Forelimb muscle (tissue), 1 donor: ENCODE measurements at regions not wholly inside any gene's neighbourhood (a gene's known extent, or its start where the extent isn't known, plus 50 kb on each side); places are given as distances from the start of the nearest gene placed in this dataset.

ENCODE experiments used
- DNase-seq: peaks from one replicate; pipeline ENCODE4 v3.0.0-alpha.2; 2013; ENCODE audit warnings: low read depth

- no peak for DNase-seq
Observed at GRCh38 chr5:143464723-143465490, 61.4 kb upstream of the NR3C1 start.

- no peak for DNase-seq
Observed at GRCh38 chr5:143462431-143462830, 58.9 kb upstream of the NR3C1 start.

GRCh38 chr5:143459433-143459832 is 55.9 kb upstream of the NR3C1 start:
- no peak for DNase-seq

- DNase-seq: no peak
Observed at GRCh38 chr5:143456952-143457547, 53.6 kb upstream of the NR3C1 start.

- DNase-seq: no peak
Observed at GRCh38 chr5:143454936-143455516, 51.5 kb upstream of the NR3C1 start.

- DNase-seq: no peak
Observed at GRCh38 chr5:143453720-143454119, 50.2 kb upstream of the NR3C1 start.
